Gastroesophageal sphincter (tissue), 4 donors: ENCODE measurements at regions not wholly inside any gene's neighbourhood (a gene's known extent, or its start where the extent isn't known, plus 50 kb on each side); places are given as distances from the start of the nearest gene placed in this dataset.

Experiments
- ATAC-seq: fragments of 150-250 bp; one replicate; pipeline ENCODE4 v1.9.1; 2016; ENCODE audit warnings: mild to moderate bottlenecking, moderate library complexity
- H3K27ac ChIP-seq, 4 donors: fragments of 200-600 bp; sonication (generic) in 3 of 4; 1 replicate in 3 of 4; 2 replicates in 1 of 4; pipeline ENCODE4 v1.5.1; 2016 to 2019
- H3K27me3 ChIP-seq: fragments of 200-600 bp; sonication (generic); one replicate; pipeline ENCODE4 v1.5.1; 2019
- H3K36me3 ChIP-seq, 2 donors: fragments of 200-600 bp; sonication (generic); one replicate each; pipeline ENCODE4 v1.5.1; 2019; ENCODE audit warnings: control low read depth in 1 of 2
- H3K4me1 ChIP-seq, 3 donors: fragments of 200-600 bp; sonication (generic); 1 replicate in 2 of 3; 2 replicates in 1 of 3; pipeline ENCODE4 v1.5.1; 2016 to 2019; ENCODE audit warnings: control low read depth in 2 of 3
- H3K4me3 ChIP-seq, 2 donors: fragments of 200-600 bp; sonication (generic); one replicate each; pipeline ENCODE4 v1.5.1; 2019; ENCODE audit warnings: mild to moderate bottlenecking in 1 of 2, moderate library complexity in 1 of 2
- H3K9me3 ChIP-seq, 3 donors: fragments of 200-600 bp; sonication (generic); one replicate each; pipeline ENCODE4 v1.5.1; 2017 to 2019; ENCODE audit warnings: control low read depth in 2 of 3
- EP300 ChIP-seq: sonication (generic); formaldehyde crosslinking; IDR thresholded peaks from one replicate; pipeline ENCODE4 v1.6.1; 2017; ENCODE audit warnings: antibody characterized with exemption, mild to moderate bottlenecking
- POLR2A ChIP-seq, 2 donors: fragments of 450-650 bp; IDR thresholded peaks; one replicate each; pipeline ENCODE4 v1.6.1; 2017; ENCODE audit warnings: antibody characterized with exemption in 2 of 2, mild to moderate bottlenecking in 2 of 2, moderate library complexity in 1 of 2
- POLR2AphosphoS5 ChIP-seq: sonication (generic); formaldehyde crosslinking; IDR thresholded peaks from one replicate; pipeline ENCODE4 v1.6.1; 2017; ENCODE audit warnings: antibody characterized with exemption
- WGBS, 2 donors: methylation state at CpG; one replicate each; pipeline ENCODE4 v1.1.5; 2018; ENCODE audit warnings: low coverage in 1 of 2; 5-methylcytosine and 5-hydroxymethylcytosine counted together
- TF ChIP-seq, protein P1 (sequence below), 4 experiments: fragments of 200-600 bp in 2 of 4; fragments of 450-650 bp in 2 of 4; sonication (generic) in 1 of 4; IDR thresholded peaks; one replicate each; pipeline ENCODE4 v1.5.1; 2017 to 2019; ENCODE audit warnings: antibody characterized with exemption in 4 of 4, mild to moderate bottlenecking in 2 of 4, moderate library complexity in 2 of 4

DNA sequence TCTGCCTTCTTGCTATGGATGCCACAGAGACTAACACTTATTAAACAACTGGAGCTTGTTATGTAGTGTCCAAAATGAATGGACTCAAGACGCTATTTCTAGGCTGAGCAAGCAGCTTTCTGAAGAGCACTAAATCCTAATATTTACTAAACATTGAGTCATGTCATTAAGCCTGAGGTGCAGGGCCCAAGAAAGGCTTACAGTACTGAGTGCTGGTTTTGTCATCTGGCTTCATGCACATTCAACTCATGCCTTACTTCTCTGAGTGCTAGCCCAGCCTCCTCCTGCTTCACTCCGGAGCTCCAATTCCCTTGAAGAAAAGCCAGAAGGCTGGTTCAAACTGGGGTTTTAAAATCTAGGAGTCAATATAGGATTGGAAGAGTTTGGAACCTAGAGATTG is 363.3 kb upstream of the CDH5 start:
- Histone ChIP-seq H3K27ac (no peak overlapping the region), H3K4me3 (no peak overlapping the region), H3K27me3 (no peaks in the 10 kb centered on the region), H3K4me1 (peaks cover 0 to 17% (median 0%) of the 10 kb centered on the region in 3 donors), H3K9me3 (no peaks in the 10 kb centered on the region), H3K36me3 (no peaks in the 10 kb centered on the region)
- WGBS, 2 donors = 0 to 25% methylated on average over 1 to 2 of the region's 2 CpGs
- TF ChIP-seq EP300 (no peak), POLR2AphosphoS5 (peak; percentile 88), POLR2A (IDR thresholded peaks at IDR 0.05) (no peak)
- no peak for ATAC-seq

DNA sequence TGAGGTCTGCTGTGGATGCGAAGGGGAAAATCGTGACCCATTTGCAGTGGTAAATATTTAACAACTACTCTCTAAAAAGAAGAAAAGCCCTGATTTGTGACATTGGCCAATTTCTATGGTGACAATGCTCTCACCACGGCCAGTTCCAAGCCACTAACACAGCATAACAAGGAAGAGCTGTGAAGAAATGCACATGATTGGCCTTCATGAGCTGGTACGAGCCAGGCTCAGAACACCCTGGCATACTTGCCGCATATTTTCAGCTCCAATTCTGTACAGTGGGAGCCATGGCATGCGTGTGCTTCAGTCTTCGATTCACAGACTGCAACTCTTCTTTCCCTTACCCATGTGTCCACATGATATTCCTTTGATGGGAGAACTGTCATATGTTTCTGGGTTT is 363.9 kb upstream of the CDH5 start:
- no peak for ATAC-seq
- no peaks in the 10 kb centered on the region for H3K36me3 ChIP-seq
- H3K27ac ChIP-seq = no peak overlapping the region
- TF ChIP-seq POLR2A (IDR thresholded peaks at IDR 0.05) = no peak
- TF ChIP-seq POLR2AphosphoS5 = no peak
- TF ChIP-seq EP300 = no peak
- TF ChIP-seq, protein P1, sequence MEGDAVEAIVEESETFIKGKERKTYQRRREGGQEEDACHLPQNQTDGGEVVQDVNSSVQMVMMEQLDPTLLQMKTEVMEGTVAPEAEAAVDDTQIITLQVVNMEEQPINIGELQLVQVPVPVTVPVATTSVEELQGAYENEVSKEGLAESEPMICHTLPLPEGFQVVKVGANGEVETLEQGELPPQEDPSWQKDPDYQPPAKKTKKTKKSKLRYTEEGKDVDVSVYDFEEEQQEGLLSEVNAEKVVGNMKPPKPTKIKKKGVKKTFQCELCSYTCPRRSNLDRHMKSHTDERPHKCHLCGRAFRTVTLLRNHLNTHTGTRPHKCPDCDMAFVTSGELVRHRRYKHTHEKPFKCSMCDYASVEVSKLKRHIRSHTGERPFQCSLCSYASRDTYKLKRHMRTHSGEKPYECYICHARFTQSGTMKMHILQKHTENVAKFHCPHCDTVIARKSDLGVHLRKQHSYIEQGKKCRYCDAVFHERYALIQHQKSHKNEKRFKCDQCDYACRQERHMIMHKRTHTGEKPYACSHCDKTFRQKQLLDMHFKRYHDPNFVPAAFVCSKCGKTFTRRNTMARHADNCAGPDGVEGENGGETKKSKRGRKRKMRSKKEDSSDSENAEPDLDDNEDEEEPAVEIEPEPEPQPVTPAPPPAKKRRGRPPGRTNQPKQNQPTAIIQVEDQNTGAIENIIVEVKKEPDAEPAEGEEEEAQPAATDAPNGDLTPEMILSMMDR (IDR thresholded peaks at IDR 0.05) = no peak
- WGBS, 2 donors = 80 to 96% methylated on average over 4 to 6 of the region's 7 CpGs
- no peak overlapping the region for H3K4me3 ChIP-seq
- no peaks in the 10 kb centered on the region for H3K27me3 ChIP-seq
- no peaks in the 10 kb centered on the region for H3K9me3 ChIP-seq
- H3K4me1 ChIP-seq = peaks cover 0 to 17% (median 0%) of the 10 kb centered on the region in 3 donors

DNA sequence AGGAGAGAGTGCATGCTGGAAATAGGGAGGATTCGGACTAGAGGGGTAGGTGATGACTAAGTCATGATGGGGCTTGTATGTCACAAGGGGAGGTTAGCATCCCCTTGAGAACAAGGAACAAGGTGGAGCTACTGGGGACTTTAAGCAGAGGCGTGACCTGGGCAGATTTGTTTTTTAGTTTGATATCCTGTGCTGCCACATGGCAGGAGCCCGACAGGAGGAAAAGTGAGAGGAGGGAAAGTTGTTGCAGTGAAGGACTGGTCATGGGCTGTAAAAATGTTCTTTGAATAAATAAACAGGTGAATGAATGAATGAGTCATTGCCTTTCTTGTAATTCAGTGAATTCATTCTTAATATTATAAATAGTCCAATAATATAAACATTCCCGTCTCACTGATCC is 365.1 kb upstream of the CDH5 start:
- H3K36me3 ChIP-seq = no peaks in the 10 kb centered on the region
- H3K27ac ChIP-seq = no peak overlapping the region
- no peak overlapping the region for H3K4me3 ChIP-seq
- H3K4me1 ChIP-seq = peaks cover 0 to 17% (median 0%) of the 10 kb centered on the region in 3 donors
- TF ChIP-seq, protein P1 (IDR thresholded peaks at IDR 0.05) = no peak
- peak; percentile 43 for TF ChIP-seq POLR2AphosphoS5
- ATAC-seq = no peak
- 44 to 45% methylated on average over 3 to 4 of the region's 4 CpGs for WGBS, 2 donors
- H3K27me3 ChIP-seq = no peaks in the 10 kb centered on the region
- H3K9me3 ChIP-seq = no peaks in the 10 kb centered on the region

DNA sequence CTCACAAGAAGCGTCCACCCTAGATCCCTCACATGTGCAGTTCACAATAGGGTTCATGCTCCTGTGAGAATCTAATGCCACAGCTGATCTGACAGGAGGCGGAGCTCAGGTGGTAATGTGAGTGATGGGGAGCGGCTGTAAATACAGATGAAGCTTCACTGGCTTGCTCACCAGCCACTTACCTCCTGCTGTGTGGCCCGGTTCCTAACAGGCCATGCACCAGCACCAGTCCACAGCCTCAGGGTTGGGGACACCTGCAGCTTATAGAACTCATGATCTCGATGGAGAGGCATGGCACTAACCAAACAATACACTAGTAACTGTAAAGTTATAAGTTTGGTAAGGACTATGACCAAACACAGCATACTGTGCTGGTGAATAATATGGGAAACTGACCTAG is 368.0 kb upstream of the CDH5 start:
- Histone ChIP-seq H3K9me3 (no peaks in the 10 kb centered on the region), H3K4me3 (no peak overlapping the region), H3K27ac (no peak overlapping the region), H3K27me3 (no peaks in the 10 kb centered on the region), H3K36me3 (no peaks in the 10 kb centered on the region), H3K4me1 (peaks cover 0 to 14% (median 0%) of the 10 kb centered on the region in 3 donors)
- WGBS, 2 donors = 46 to 76% methylated on average over 4 of the region's 5 CpGs
- TF ChIP-seq EP300 (no peak), POLR2A (IDR thresholded peaks at IDR 0.05) (no peak), POLR2AphosphoS5 (no peak)
- TF ChIP-seq, protein P1 (IDR thresholded peaks at IDR 0.05) = no peak
- ATAC-seq = no peak

DNA sequence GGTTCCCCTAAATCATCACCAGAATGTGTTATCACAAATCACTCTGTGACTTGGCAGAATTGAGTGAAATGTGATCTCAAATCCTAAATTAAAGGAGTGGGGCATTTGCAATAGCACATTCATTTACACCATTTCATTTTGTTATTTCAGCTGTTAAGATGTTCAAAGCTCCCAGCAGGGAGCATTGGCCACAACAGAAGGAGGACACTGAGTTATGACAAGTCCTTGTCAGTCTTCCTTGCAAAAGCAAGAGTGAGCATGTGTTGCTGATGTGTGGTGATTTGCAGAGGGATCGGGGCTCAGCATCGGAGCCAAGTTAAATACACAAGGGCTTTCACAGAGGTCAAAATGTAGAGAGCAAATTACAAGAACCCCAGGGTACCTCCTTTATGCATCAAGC is 372.2 kb upstream of the CDH5 start:
- TF ChIP-seq POLR2A (IDR thresholded peaks at IDR 0.05) (no peak), EP300 (no peak), POLR2AphosphoS5 (no peak)
- TF ChIP-seq, protein P1 (IDR thresholded peaks at IDR 0.05) = no peak
- no peak overlapping the region for H3K4me3 ChIP-seq
- no peaks in the 10 kb centered on the region for H3K27me3 ChIP-seq
- no peaks in the 10 kb centered on the region for H3K36me3 ChIP-seq
- H3K27ac ChIP-seq = no peak overlapping the region
- no peaks in the 10 kb centered on the region for H3K9me3 ChIP-seq
- H3K4me1 ChIP-seq = no peaks in the 10 kb centered on the region
- WGBS, 2 donors = 57 to 100% methylated on average over 1 to 2 of the region's 2 CpGs
- no peak for ATAC-seq
